T-helper 1 cell treated with Interleukin-12 subunit alpha and Interleukin-12 subunit beta and Interleukin-4 antibody, amounts not matched to agents 30 μg/mL and 1 μg/mL, for 36 hours (primary cell): ENCODE measurements at regions not wholly inside any gene's neighbourhood (a gene's known extent, or its start where the extent isn't known, plus 50 kb on each side); places are given as distances from the start of the nearest gene placed in this dataset.

Experiments
- H3K27ac Mint-ChIP-seq: one replicate; pipeline ENCODE4 v1.8.0; 2021; ENCODE audit warnings: mild to moderate bottlenecking, mixed read lengths
- H3K27me3 Mint-ChIP-seq: one replicate; pipeline ENCODE4 v1.8.0; 2021; ENCODE audit warnings: low read depth, mixed read lengths
- H3K36me3 Mint-ChIP-seq: one replicate; pipeline ENCODE4 v1.8.0; 2021; ENCODE audit warnings: low read depth, mixed read lengths
- H3K4me1 Mint-ChIP-seq: one replicate; pipeline ENCODE4 v1.8.0; 2021; ENCODE audit warnings: low read depth, mixed read lengths
- H3K4me3 Mint-ChIP-seq: one replicate; pipeline ENCODE4 v1.8.0; 2021; ENCODE audit warnings: mild to moderate bottlenecking, moderate library complexity, mixed read lengths
- H3K9me3 Mint-ChIP-seq: one replicate; pipeline ENCODE4 v1.8.0; 2021; ENCODE audit warnings: mixed read lengths

- no peaks in the 10 kb centered on the region for H3K27me3 Mint-ChIP-seq
- H3K4me3 Mint-ChIP-seq, result no peak overlapping the region
- no peaks in the 10 kb centered on the region for H3K4me1 Mint-ChIP-seq
- H3K9me3 Mint-ChIP-seq, result peaks cover 11% of the 10 kb centered on the region
- no peak overlapping the region for H3K27ac Mint-ChIP-seq
- no peaks in the 10 kb centered on the region for H3K36me3 Mint-ChIP-seq
Measured at GRCh38 chr17:71914812-71915211, 206.0 kb upstream of the SOX9 start.

DNA sequence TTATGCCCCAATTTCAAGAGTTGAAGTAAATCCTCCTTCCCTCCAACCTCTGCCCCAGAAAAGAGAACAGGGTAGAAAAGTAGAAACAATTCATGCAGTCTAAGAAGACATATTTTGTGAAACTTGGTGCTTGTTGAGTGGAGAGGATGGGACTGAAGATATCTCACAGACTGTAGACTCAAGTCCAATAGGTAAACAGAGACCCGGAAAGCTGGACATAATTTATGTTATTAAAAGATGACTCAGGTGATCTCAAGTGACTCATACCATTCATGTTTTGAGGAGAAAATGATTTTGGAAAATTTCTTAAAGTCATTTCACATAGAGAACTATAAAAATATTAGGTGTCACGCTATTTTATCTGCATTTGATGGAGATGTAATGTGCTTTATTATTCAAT is 203.1 kb upstream of the SOX9 start:
- no peaks in the 10 kb centered on the region for H3K36me3 Mint-ChIP-seq
- peaks cover 23% of the 10 kb centered on the region for H3K9me3 Mint-ChIP-seq
- H3K27me3 Mint-ChIP-seq, result no peaks in the 10 kb centered on the region
- peaks cover 2% of the 10 kb centered on the region for H3K4me1 Mint-ChIP-seq
- no peak overlapping the region for H3K27ac Mint-ChIP-seq
- no peak overlapping the region for H3K4me3 Mint-ChIP-seq

DNA sequence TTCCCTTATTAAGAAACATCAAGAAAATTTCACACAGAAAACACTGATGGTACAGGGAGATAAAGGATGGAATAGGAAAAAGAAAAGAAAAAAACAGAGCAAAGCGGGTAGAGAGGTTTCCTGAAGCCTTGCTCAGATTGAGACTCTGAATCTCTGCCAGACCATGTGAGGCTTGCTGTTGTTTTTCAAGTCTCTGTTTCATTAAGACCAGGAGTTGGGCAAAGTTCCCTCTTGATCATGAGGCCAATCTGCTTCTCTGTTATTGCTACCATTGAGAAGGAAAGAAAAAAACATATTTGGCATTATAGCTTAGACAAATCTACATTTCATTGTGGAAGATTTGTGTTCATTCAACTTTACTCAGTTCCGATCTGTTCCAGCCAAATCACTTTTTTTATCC is 201.6 kb upstream of the SOX9 start:
- peaks cover 2% of the 10 kb centered on the region for H3K4me1 Mint-ChIP-seq
- no peak overlapping the region for H3K4me3 Mint-ChIP-seq
- no peak overlapping the region for H3K27ac Mint-ChIP-seq
- peaks cover 27% of the 10 kb centered on the region for H3K9me3 Mint-ChIP-seq
- H3K27me3 Mint-ChIP-seq, result no peaks in the 10 kb centered on the region
- no peaks in the 10 kb centered on the region for H3K36me3 Mint-ChIP-seq

DNA sequence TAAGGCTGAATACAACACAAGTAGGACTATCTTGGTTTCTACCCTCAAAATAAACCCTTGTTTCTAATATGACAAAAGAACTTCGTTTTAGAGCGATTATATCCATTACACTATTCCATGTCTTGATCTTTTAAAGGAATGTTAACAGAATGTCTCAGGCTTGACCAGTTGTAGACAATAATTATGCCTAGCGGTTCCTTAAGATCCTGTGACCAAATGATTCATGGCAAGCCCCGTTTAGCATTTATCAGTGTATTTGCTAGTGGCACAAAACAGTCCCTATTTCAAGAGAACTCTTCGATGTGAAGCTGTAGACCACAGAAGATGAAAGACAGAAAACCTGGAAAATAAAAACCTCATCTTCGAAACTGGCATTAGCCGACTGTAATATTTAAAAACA is 200.9 kb upstream of the SOX9 start:
- Mint-ChIP-seq H3K36me3 (no peaks in the 10 kb centered on the region), H3K27me3 (no peaks in the 10 kb centered on the region), H3K4me1 (peaks cover 2% of the 10 kb centered on the region), H3K9me3 (peaks cover 31% of the 10 kb centered on the region), H3K27ac (no peak overlapping the region), H3K4me3 (no peak overlapping the region)

DNA sequence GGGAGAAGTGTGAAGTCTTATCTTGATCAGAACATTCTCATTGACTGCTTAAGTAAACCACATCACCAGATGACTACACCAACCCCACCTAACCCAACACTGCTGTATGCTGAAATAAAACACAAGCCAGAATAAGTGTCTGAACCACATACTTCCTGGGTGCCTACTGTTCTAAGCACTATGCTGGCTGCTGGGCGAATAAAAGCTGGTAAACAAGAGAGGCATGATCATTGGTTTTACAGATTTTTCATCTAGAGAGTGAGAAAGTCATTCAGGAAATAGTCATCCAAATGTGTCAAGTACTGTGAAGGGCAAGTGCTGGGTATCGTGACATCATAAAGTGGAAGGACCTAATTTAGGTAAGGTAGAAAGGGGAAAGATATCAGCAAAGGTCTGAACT is 199.0 kb upstream of the SOX9 start:
- no peak overlapping the region for H3K4me3 Mint-ChIP-seq
- peaks cover 2% of the 10 kb centered on the region for H3K4me1 Mint-ChIP-seq
- H3K27me3 Mint-ChIP-seq, result no peaks in the 10 kb centered on the region
- H3K27ac Mint-ChIP-seq, result no peak overlapping the region
- no peaks in the 10 kb centered on the region for H3K36me3 Mint-ChIP-seq
- H3K9me3 Mint-ChIP-seq, result peaks cover 32% of the 10 kb centered on the region

- peaks cover 31% of the 10 kb centered on the region for H3K9me3 Mint-ChIP-seq
- no peak overlapping the region for H3K4me3 Mint-ChIP-seq
- no peaks in the 10 kb centered on the region for H3K36me3 Mint-ChIP-seq
- no peak overlapping the region for H3K27ac Mint-ChIP-seq
- peaks cover 2% of the 10 kb centered on the region for H3K4me1 Mint-ChIP-seq
- H3K27me3 Mint-ChIP-seq, result no peaks in the 10 kb centered on the region
Measured at GRCh38 chr17:71922439-71922838, 198.4 kb upstream of the SOX9 start.

GRCh38 chr17:71926746-71927398 is 193.9 kb upstream of the SOX9 start:
- Mint-ChIP-seq H3K27ac (no peak overlapping the region), H3K36me3 (no peaks in the 10 kb centered on the region), H3K9me3 (peaks cover 14% of the 10 kb centered on the region), H3K27me3 (no peaks in the 10 kb centered on the region), H3K4me1 (peaks cover 1% of the 10 kb centered on the region), H3K4me3 (no peak overlapping the region)

- no peaks in the 10 kb centered on the region for H3K9me3 Mint-ChIP-seq
- no peak overlapping the region for H3K27ac Mint-ChIP-seq
- no peaks in the 10 kb centered on the region for H3K27me3 Mint-ChIP-seq
- no peaks in the 10 kb centered on the region for H3K36me3 Mint-ChIP-seq
- no peak overlapping the region for H3K4me3 Mint-ChIP-seq
- H3K4me1 Mint-ChIP-seq, result no peaks in the 10 kb centered on the region
Measured at GRCh38 chr17:71933306-71933705, 187.5 kb upstream of the SOX9 start.

DNA sequence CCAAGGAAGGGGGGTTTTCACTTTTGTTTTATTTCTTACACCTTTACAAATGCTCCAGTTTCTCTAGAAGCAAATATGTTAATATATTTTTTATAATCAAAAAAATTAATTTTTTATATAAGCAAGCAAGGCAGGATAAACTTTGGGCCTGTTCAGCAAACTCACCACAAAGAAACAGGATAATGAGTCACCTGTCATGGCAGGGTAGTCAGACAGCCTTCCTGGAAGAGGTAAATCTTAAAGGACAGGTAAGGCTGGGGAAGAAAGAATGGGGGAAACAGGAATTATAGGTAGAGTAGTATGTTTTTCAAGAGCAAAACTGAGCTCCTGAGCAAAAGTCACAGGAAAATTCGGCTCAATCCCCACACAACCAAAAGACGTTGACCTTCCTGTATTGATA is 186.3 kb upstream of the SOX9 start:
- Mint-ChIP-seq H3K27ac (no peak overlapping the region), H3K4me1 (no peaks in the 10 kb centered on the region), H3K36me3 (no peaks in the 10 kb centered on the region), H3K27me3 (no peaks in the 10 kb centered on the region), H3K9me3 (peaks cover 5% of the 10 kb centered on the region), H3K4me3 (no peak overlapping the region)

- Mint-ChIP-seq H3K4me1 (no peaks in the 10 kb centered on the region), H3K9me3 (peaks cover 13% of the 10 kb centered on the region), H3K27ac (no peak overlapping the region), H3K27me3 (no peaks in the 10 kb centered on the region), H3K4me3 (no peak overlapping the region), H3K36me3 (no peaks in the 10 kb centered on the region)
Measured at GRCh38 chr17:71935341-71935740, 185.5 kb upstream of the SOX9 start.

DNA sequence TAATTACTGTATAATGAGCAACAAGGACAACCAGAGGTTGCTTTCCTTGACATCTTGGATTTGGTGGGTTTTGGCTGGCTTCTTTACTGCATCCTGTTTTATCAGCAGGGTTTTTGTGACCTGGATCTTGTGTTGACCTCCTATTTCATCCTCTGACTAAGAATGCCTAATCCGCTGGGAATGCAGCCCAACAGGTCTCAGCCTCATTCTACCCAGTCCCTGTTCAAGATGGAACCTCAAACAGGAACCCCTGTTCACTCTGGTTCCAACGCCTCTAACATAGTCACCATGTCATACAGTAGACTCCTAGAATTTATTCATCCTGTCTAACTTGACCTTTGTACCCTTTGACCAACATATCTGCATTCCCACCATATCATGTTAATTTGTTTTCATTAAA is 183.8 kb upstream of the SOX9 start:
- Mint-ChIP-seq H3K36me3 (no peaks in the 10 kb centered on the region), H3K4me3 (no peak overlapping the region), H3K27me3 (no peaks in the 10 kb centered on the region), H3K27ac (no peak overlapping the region), H3K9me3 (peaks cover 13% of the 10 kb centered on the region), H3K4me1 (no peaks in the 10 kb centered on the region)

GRCh38 chr17:71937914-71938313 is 182.9 kb upstream of the SOX9 start:
- H3K27me3 Mint-ChIP-seq, result no peaks in the 10 kb centered on the region
- H3K9me3 Mint-ChIP-seq, result peaks cover 13% of the 10 kb centered on the region
- H3K27ac Mint-ChIP-seq, result no peak overlapping the region
- H3K4me3 Mint-ChIP-seq, result no peak overlapping the region
- H3K36me3 Mint-ChIP-seq, result no peaks in the 10 kb centered on the region
- H3K4me1 Mint-ChIP-seq, result no peaks in the 10 kb centered on the region

- Mint-ChIP-seq H3K4me3 (no peak overlapping the region), H3K36me3 (no peaks in the 10 kb centered on the region), H3K4me1 (no peaks in the 10 kb centered on the region), H3K27me3 (no peaks in the 10 kb centered on the region), H3K27ac (no peak overlapping the region), H3K9me3 (peaks cover 13% of the 10 kb centered on the region)
Measured at GRCh38 chr17:71938340-71939010, 182.3 kb upstream of the SOX9 start.

- no peaks in the 10 kb centered on the region for H3K36me3 Mint-ChIP-seq
- H3K27ac Mint-ChIP-seq, result no peak overlapping the region
- H3K9me3 Mint-ChIP-seq, result peaks cover 18% of the 10 kb centered on the region
- H3K4me3 Mint-ChIP-seq, result no peak overlapping the region
- no peaks in the 10 kb centered on the region for H3K27me3 Mint-ChIP-seq
- no peaks in the 10 kb centered on the region for H3K4me1 Mint-ChIP-seq
Measured at GRCh38 chr17:71941920-71942319, 178.9 kb upstream of the SOX9 start.

DNA sequence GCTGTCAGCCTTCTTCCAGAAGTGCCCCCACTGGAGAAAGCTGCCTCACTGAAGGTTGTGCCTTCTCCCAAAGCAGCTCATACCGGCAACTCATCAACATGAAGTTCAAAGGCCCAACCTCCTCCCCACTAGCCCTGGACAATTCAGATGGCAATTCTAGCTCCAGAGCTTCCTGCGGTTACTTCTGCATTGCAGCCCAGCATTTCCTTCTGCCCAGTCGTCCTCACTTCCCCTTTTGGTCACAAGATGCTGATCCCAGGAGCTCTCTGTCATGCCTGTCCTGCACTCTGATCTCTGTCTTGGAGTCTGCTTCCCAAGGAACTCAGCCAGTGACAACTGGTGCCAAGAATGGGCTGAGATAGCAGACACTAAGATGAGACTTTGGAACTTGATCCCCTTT is 178.2 kb upstream of the SOX9 start:
- Mint-ChIP-seq H3K9me3 (peaks cover 18% of the 10 kb centered on the region), H3K4me1 (no peaks in the 10 kb centered on the region), H3K27ac (no peak overlapping the region), H3K27me3 (no peaks in the 10 kb centered on the region), H3K4me3 (no peak overlapping the region), H3K36me3 (no peaks in the 10 kb centered on the region)
